ENCODE measurements at regions not wholly inside any gene's neighbourhood (a gene's known extent, or its start where the extent isn't known, plus 50 kb on each side); places are given as distances from the start of the nearest gene placed in this dataset.
"Not testable (repeated sequence)": the region's sequence is repeated elsewhere in the genome, so short reads cannot be mapped to it uniquely, and the experiment has no call there.

DNA sequence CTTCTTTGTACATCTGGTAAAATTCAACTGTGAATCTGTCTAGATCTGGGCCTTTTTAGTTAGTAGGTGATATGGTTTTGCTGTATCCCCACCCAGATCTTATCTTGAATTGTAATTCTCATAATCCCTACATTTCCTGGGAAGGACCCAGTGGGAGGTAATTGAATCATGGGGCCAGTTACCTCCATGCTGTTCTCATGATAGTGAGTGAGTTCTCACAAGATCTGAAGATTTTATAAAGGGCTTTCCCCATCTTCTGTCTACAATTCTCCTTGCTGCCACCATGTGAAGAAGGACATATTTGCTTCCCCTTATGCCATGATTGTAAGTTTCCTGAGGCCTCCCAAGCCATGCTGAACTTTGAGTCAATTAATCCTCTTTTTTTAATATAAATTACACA, 410.4 kb upstream of the EPHA7 start:
- H3K27ac ChIP-seq (ENCODE audit: low read depth in 2 of 2, low read length in 2 of 2); H3K36me3 ChIP-seq (ENCODE audit: control insufficient read depth in 2 of 3, insufficient read depth in 3 of 3, low read length in 3 of 3); H3K4me3 ChIP-seq (ENCODE audit: low read length in 3 of 3); intact Hi-C loops (cut with DNase I); H3K9ac ChIP-seq (ENCODE audit: low read length in 3 of 3); FAIRE-seq; H3K4me1 ChIP-seq (ENCODE audit: control insufficient read depth in 2 of 3, insufficient read depth in 2 of 3, low read depth in 1 of 3, low read length in 3 of 3); H3K27me3 ChIP-seq (ENCODE audit: control insufficient read depth, insufficient read depth, low read length); DNase-seq; H3K9me3 ChIP-seq (ENCODE audit: control insufficient read depth in 2 of 3, insufficient read depth in 1 of 3, low read length in 3 of 3): not testable (repeated sequence)

DNA sequence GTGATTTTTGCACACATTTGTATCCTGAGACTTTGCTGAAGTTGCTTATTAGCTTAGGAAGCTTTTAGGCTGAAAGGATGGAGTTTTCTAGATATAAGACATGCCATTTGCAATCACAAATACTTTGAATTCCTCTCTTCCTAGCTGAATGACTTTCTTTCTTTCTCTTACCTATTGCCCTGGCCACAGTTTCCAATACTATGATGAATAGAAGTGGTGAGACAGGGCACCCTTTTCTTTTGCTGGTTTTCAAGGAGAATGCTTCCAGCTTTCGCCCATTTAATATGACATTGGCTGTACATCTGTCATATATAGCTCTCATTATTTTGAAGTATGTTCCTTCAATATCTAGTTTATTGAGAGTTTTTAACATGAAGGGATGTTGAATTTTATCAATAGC, 409.6 kb upstream of the EPHA7 start:
- H3K27me3 ChIP-seq (ENCODE audit: control insufficient read depth, insufficient read depth, low read length): no peaks in the 10 kb centered on the region
- DNase-seq: no peak
- no peak for FAIRE-seq
- no peaks in the 10 kb centered on the region for H3K4me1 ChIP-seq (ENCODE audit: control insufficient read depth in 2 of 3, insufficient read depth in 2 of 3, low read depth in 1 of 3, low read length in 3 of 3)
- no peak overlapping the region for H3K27ac ChIP-seq (ENCODE audit: low read depth in 2 of 2, low read length in 2 of 2)
- intact Hi-C loops (cut with DNase I): no loop called here
- H3K4me3 ChIP-seq (ENCODE audit: low read length in 3 of 3): no peak overlapping the region
- TF ChIP-seq, protein P1, sequence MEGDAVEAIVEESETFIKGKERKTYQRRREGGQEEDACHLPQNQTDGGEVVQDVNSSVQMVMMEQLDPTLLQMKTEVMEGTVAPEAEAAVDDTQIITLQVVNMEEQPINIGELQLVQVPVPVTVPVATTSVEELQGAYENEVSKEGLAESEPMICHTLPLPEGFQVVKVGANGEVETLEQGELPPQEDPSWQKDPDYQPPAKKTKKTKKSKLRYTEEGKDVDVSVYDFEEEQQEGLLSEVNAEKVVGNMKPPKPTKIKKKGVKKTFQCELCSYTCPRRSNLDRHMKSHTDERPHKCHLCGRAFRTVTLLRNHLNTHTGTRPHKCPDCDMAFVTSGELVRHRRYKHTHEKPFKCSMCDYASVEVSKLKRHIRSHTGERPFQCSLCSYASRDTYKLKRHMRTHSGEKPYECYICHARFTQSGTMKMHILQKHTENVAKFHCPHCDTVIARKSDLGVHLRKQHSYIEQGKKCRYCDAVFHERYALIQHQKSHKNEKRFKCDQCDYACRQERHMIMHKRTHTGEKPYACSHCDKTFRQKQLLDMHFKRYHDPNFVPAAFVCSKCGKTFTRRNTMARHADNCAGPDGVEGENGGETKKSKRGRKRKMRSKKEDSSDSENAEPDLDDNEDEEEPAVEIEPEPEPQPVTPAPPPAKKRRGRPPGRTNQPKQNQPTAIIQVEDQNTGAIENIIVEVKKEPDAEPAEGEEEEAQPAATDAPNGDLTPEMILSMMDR (IDR thresholded peaks at IDR 0.05; ENCODE audit: borderline replicate concordance, extremely low read depth, insufficient read depth): no peak
- H3K9me3 ChIP-seq (ENCODE audit: control insufficient read depth in 2 of 3, insufficient read depth in 1 of 3, low read length in 3 of 3): no peaks in the 10 kb centered on the region
- H3K9ac ChIP-seq (ENCODE audit: low read length in 3 of 3): no peak overlapping the region
- H3K36me3 ChIP-seq (ENCODE audit: control insufficient read depth in 2 of 3, insufficient read depth in 3 of 3, low read length in 3 of 3): no peaks in the 10 kb centered on the region

DNA sequence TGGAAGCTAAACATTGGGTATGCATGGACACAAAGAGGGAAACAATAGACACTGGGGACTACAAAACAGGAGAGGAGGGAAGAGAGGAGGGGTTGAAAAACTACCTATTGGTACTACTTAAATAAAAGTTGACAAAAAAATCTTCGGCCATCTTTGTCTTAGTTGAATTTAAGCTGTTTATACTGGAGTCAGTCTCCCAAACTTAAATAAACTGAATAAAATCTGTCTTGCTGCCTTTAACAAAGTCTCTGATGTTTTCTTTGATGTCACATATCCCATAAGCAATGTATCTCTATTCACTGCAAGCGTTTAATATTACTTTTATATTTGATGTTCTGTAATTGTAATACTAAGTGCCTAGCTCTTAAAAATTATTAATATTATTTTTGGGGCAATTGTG, 409.2 kb upstream of the EPHA7 start:
- H3K4me3 ChIP-seq (ENCODE audit: low read length in 3 of 3): no peak overlapping the region
- no peak for FAIRE-seq
- H3K27me3 ChIP-seq (ENCODE audit: control insufficient read depth, insufficient read depth, low read length): no peaks in the 10 kb centered on the region
- no peaks in the 10 kb centered on the region for H3K36me3 ChIP-seq (ENCODE audit: control insufficient read depth in 2 of 3, insufficient read depth in 3 of 3, low read length in 3 of 3)
- no peaks in the 10 kb centered on the region for H3K4me1 ChIP-seq (ENCODE audit: control insufficient read depth in 2 of 3, insufficient read depth in 2 of 3, low read depth in 1 of 3, low read length in 3 of 3)
- TF ChIP-seq, protein P1 (IDR thresholded peaks at IDR 0.05; ENCODE audit: borderline replicate concordance, extremely low read depth, insufficient read depth): no peak
- H3K9ac ChIP-seq (ENCODE audit: low read length in 3 of 3): no peak overlapping the region
- DNase-seq: no peak
- H3K9me3 ChIP-seq (ENCODE audit: control insufficient read depth in 2 of 3, insufficient read depth in 1 of 3, low read length in 3 of 3): no peaks in the 10 kb centered on the region
- no peak overlapping the region for H3K27ac ChIP-seq (ENCODE audit: low read depth in 2 of 2, low read length in 2 of 2)
- intact Hi-C loops (cut with DNase I): no loop called here

DNA sequence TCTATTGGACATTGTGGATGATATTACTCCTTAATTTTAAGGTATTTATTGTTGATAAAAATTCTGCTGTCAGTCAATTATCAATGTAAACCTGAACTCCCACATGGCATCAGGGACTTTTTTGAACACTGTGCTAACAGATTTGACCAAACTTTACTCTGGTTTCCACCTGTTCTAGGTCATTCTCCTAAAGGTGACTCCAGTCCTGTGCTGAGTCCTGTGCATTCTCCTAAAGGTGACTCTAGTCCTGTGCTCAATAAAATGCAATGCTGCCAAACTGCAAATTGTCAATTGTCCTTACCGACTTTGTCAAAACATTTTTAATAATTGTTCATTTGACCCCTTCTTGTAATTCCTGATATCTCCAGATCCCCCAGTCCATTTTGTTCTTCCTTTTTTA, 408.4 kb upstream of the EPHA7 start:
- no peaks in the 10 kb centered on the region for H3K4me1 ChIP-seq (ENCODE audit: control insufficient read depth in 2 of 3, insufficient read depth in 2 of 3, low read depth in 1 of 3, low read length in 3 of 3)
- no peak overlapping the region for H3K4me3 ChIP-seq (ENCODE audit: low read length in 3 of 3)
- no peak for FAIRE-seq
- TF ChIP-seq, protein P1 (IDR thresholded peaks at IDR 0.05; ENCODE audit: borderline replicate concordance, extremely low read depth, insufficient read depth): no peak
- H3K9ac ChIP-seq (ENCODE audit: low read length in 3 of 3): no peak overlapping the region
- no peak overlapping the region for H3K27ac ChIP-seq (ENCODE audit: low read depth in 2 of 2, low read length in 2 of 2)
- no peak for DNase-seq
- no peaks in the 10 kb centered on the region for H3K36me3 ChIP-seq (ENCODE audit: control insufficient read depth in 2 of 3, insufficient read depth in 3 of 3, low read length in 3 of 3)
- no peaks in the 10 kb centered on the region for H3K9me3 ChIP-seq (ENCODE audit: control insufficient read depth in 2 of 3, insufficient read depth in 1 of 3, low read length in 3 of 3)
- intact Hi-C loops (cut with DNase I): no loop called here
- no peaks in the 10 kb centered on the region for H3K27me3 ChIP-seq (ENCODE audit: control insufficient read depth, insufficient read depth, low read length)

All from kidney (tissue), 13 donors.